ENCODE measurements at regions not wholly inside any gene's neighbourhood (a gene's known extent, or its start where the extent isn't known, plus 50 kb on each side); places are given as distances from the start of the nearest gene placed in this dataset.
"Not testable (repeated sequence)": the region's sequence is repeated elsewhere in the genome, so short reads cannot be mapped to it uniquely, and the experiment has no call there.

- dilution Hi-C loops (cut with MboI; ENCODE audit: extremely low pct_ligation_motif_present, low sequenced_read_pairs); BruUV-seq (replicated peaks): not testable (repeated sequence)
- intact Hi-C loops (cut with micrococcal nuclease) = loop anchor here (5.0 kb wide), 2 partner anchors 43 to 392 kb away; partner anchors contain the start of gene KALRN
Measured at GRCh38 chr3:124075090-124075489, 83.2 kb upstream of the ROPN1 start.

GRCh38 chr3:124075753-124076152, 83.8 kb upstream of the ROPN1 start:
- FAIRE-seq = no peak
- Histone ChIP-seq H3K9me1 (replicated peaks; ENCODE audit: control insufficient read depth, extremely low read depth, insufficient read depth, low read length) (no peaks in the 10 kb centered on the region), H4K20me1 (replicated peaks; ENCODE audit: control insufficient read depth, extremely low read depth, insufficient read depth, low read length) (no peaks in the 10 kb centered on the region), H3K27me3 (ENCODE audit: control insufficient read depth in 2 of 2, insufficient read depth in 2 of 2, low read length in 2 of 2) (peaks cover 0 to 2% of the 10 kb centered on the region in 2 experiments), H3K4me1 (ENCODE audit: control insufficient read depth, extremely low read depth, insufficient read depth, low read length) (no peaks in the 10 kb centered on the region), H3K4me3 (replicated peaks in 1 of 3; ENCODE audit: insufficient read depth in 1 of 3, low read depth in 1 of 3, low read length in 3 of 3) (no peak overlapping the region), H3K27ac (ENCODE audit: insufficient read depth, low read depth, low read length) (no peak overlapping the region), H2AFZ (ENCODE audit: low read depth, low read length) (no peak overlapping the region), H3K9ac (replicated peaks; ENCODE audit: extremely low read depth, insufficient read depth, low read length) (no peak overlapping the region), H3K4me2 (ENCODE audit: insufficient read depth, low read length) (no peak overlapping the region), H3K79me2 (ENCODE audit: control insufficient read depth, insufficient read depth, low read length) (no peaks in the 10 kb centered on the region), H3K36me3 (ENCODE audit: control insufficient read depth in 2 of 2, extremely low read depth in 1 of 2, insufficient read depth in 2 of 2, low read length in 2 of 2) (no peaks in the 10 kb centered on the region), H3K9me3 (replicated peaks; ENCODE audit: control insufficient read depth, insufficient read depth, low read length) (no peaks in the 10 kb centered on the region)
- BruUV-seq (replicated peaks) = no TSS peak
- TF ChIP-seq CTCF (IDR thresholded peaks at IDR 0.05; ENCODE audit: extremely low read depth in 1 of 2, insufficient read depth in 1 of 2, low read depth in 1 of 2, low read length in 2 of 2) (no peak), GATA2 (IDR thresholded peaks at IDR 0.05; ENCODE audit: insufficient read depth, insufficient read length, low read depth, low read length) (no peak), MYC (IDR thresholded peaks at IDR 0.05; ENCODE audit: low read depth, low read length) (no peak), MAX (IDR thresholded peaks at IDR 0.05; ENCODE audit: insufficient read depth, insufficient read length) (no peak), POLR2AphosphoS5 (IDR thresholded peaks at IDR 0.05; ENCODE audit: insufficient read depth, low read depth, low read length) (no peak), FOS (IDR thresholded peaks at IDR 0.05; ENCODE audit: borderline replicate concordance, insufficient read depth, low read length) (no peak), POLR2A (IDR thresholded peaks at IDR 0.05; ENCODE audit: low read depth, low read length) (no peak), EZH2 (IDR thresholded peaks at IDR 0.05; ENCODE audit: borderline replicate concordance, low read depth, low read length, severe bottlenecking) (no peak), JUN (IDR thresholded peaks at IDR 0.05; ENCODE audit: borderline replicate concordance, insufficient read depth, insufficient read length, low read depth) (no peak)
- dilution Hi-C loops (cut with MboI; ENCODE audit: extremely low pct_ligation_motif_present, low sequenced_read_pairs) (no loop called here), intact Hi-C loops (cut with micrococcal nuclease) (loop anchor here (5.0 kb wide), 2 partner anchors 43 to 392 kb away; partner anchors contain the start of gene KALRN)
- ChIA-PET CTCF (interaction anchor here (2.2 kb wide), 1 partner anchor 60 kb away, joined by 7 read pairs; no protein-coding TSS in a partner anchor), POLR2A (no interaction called here)
- no peak for DNase-seq (ENCODE audit: low read depth, low spot score)

More at GRCh38 chr3:124075090-124075489, 83.2 kb upstream of the ROPN1 start:
- H3K27me3 ChIP-seq (ENCODE audit: control insufficient read depth in 2 of 2, insufficient read depth in 2 of 2, low read length in 2 of 2); H3K79me2 ChIP-seq (ENCODE audit: control insufficient read depth, insufficient read depth, low read length); POLR2A ChIA-PET; H3K9me3 ChIP-seq (replicated peaks; ENCODE audit: control insufficient read depth, insufficient read depth, low read length); H4K20me1 ChIP-seq (replicated peaks; ENCODE audit: control insufficient read depth, extremely low read depth, insufficient read depth, low read length); H3K4me1 ChIP-seq (ENCODE audit: control insufficient read depth, extremely low read depth, insufficient read depth, low read length); H3K9me1 ChIP-seq (replicated peaks; ENCODE audit: control insufficient read depth, extremely low read depth, insufficient read depth, low read length); FAIRE-seq; H3K9ac ChIP-seq (replicated peaks; ENCODE audit: extremely low read depth, insufficient read depth, low read length); H2AFZ ChIP-seq (ENCODE audit: low read depth, low read length); H3K4me2 ChIP-seq (ENCODE audit: insufficient read depth, low read length); H3K36me3 ChIP-seq (ENCODE audit: control insufficient read depth in 2 of 2, extremely low read depth in 1 of 2, insufficient read depth in 2 of 2, low read length in 2 of 2); H3K27ac ChIP-seq (ENCODE audit: insufficient read depth, low read depth, low read length); H3K4me3 ChIP-seq (replicated peaks in 1 of 3; ENCODE audit: insufficient read depth in 1 of 3, low read depth in 1 of 3, low read length in 3 of 3); DNase-seq (ENCODE audit: low read depth, low spot score): not testable (repeated sequence)
- CTCF ChIA-PET = interaction anchor here (0.9 kb wide), 1 partner anchor 42 kb away, joined by 3 read pairs; the partner anchor contains the start of gene KALRN
